Esophagus squamous epithelium (tissue), 4 donors: ENCODE measurements at regions not wholly inside any gene's neighbourhood (a gene's known extent, or its start where the extent isn't known, plus 50 kb on each side); places are given as distances from the start of the nearest gene placed in this dataset.

ENCODE experiments used
- POLR2A ChIP-seq, 4 donors: fragments of 450-650 bp; IDR thresholded peaks; one replicate each; pipeline ENCODE4 v1.6.1; 2017; ENCODE audit warnings: antibody characterized with exemption in 4 of 4, mild to moderate bottlenecking in 4 of 4, moderate library complexity in 3 of 4
- TF ChIP-seq, protein P1 (sequence below), 6 experiments: fragments of 450-650 bp in 4 of 6; fragments of 200-600 bp in 2 of 6; sonication (generic) in 2 of 6; IDR thresholded peaks; one replicate each; pipeline ENCODE4 v1.5.1; 2016 to 2019; ENCODE audit warnings: antibody characterized with exemption in 6 of 6, mild to moderate bottlenecking in 4 of 6, moderate library complexity in 4 of 6

DNA sequence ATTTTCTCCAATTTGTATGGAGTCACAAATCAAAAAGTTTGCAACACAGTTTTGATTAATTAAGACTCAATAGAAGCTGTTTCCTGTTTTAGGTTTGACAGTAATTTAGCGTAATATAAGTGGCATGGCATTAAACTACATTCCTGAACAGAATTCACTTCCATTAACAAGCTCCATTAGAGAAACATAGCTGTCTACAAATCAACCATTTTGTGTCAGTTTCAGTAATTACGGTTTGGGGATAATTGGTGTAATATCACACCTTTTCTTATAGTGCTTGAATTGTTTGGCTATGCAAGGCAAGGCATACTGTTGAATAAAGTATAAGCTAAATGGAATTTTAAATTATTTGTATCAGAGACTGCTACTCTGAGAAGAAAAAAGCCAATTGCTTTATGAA lies 585.5 kb downstream of the CBLN2 start:
- TF ChIP-seq, protein P1, sequence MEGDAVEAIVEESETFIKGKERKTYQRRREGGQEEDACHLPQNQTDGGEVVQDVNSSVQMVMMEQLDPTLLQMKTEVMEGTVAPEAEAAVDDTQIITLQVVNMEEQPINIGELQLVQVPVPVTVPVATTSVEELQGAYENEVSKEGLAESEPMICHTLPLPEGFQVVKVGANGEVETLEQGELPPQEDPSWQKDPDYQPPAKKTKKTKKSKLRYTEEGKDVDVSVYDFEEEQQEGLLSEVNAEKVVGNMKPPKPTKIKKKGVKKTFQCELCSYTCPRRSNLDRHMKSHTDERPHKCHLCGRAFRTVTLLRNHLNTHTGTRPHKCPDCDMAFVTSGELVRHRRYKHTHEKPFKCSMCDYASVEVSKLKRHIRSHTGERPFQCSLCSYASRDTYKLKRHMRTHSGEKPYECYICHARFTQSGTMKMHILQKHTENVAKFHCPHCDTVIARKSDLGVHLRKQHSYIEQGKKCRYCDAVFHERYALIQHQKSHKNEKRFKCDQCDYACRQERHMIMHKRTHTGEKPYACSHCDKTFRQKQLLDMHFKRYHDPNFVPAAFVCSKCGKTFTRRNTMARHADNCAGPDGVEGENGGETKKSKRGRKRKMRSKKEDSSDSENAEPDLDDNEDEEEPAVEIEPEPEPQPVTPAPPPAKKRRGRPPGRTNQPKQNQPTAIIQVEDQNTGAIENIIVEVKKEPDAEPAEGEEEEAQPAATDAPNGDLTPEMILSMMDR (IDR thresholded peaks at IDR 0.05) = no peak
- TF ChIP-seq POLR2A (IDR thresholded peaks at IDR 0.05) = no peak
